Stimulated activated CD4-positive, alpha-beta T cell treated with anti-CD3 and anti-CD28 coated beads, Interleukin-2, amount 100 ng/mL, for 48 hours (primary cell): ENCODE measurements at regions not wholly inside any gene's neighbourhood (a gene's known extent, or its start where the extent isn't known, plus 50 kb on each side); places are given as distances from the start of the nearest gene placed in this dataset.

Experiments used
- DNase-seq, 2 donors: peaks; one replicate each; pipeline ENCODE4 v3.0.0-alpha.2; 2020

GRCh38 chr15:95860406-95860805 lies 470.1 kb upstream of the NR2F2 start:
- no peak for DNase-seq

- no peak for DNase-seq
Observed at GRCh38 chr15:95864467-95864886, 466.0 kb upstream of the NR2F2 start.

GRCh38 chr15:95865330-95865739 lies 465.2 kb upstream of the NR2F2 start:
- DNase-seq: no peak

GRCh38 chr15:95866711-95867440 lies 463.6 kb upstream of the NR2F2 start:
- DNase-seq: no peak

GRCh38 chr15:95868450-95868849 lies 462.1 kb upstream of the NR2F2 start:
- DNase-seq: no peak

GRCh38 chr15:95868970-95869369 lies 461.5 kb upstream of the NR2F2 start:
- DNase-seq: no peak

GRCh38 chr15:95869920-95870319 lies 460.6 kb upstream of the NR2F2 start:
- DNase-seq: no peak

GRCh38 chr15:95872366-95872771 lies 458.1 kb upstream of the NR2F2 start:
- no peak for DNase-seq

GRCh38 chr15:95874637-95875036 lies 455.9 kb upstream of the NR2F2 start:
- DNase-seq: no peak

- no peak for DNase-seq
Observed at GRCh38 chr15:95875121-95875643, 455.3 kb upstream of the NR2F2 start.

GRCh38 chr15:95880031-95880570 lies 450.4 kb upstream of the NR2F2 start:
- DNase-seq: no peak

GRCh38 chr15:95880630-95881029 lies 449.9 kb upstream of the NR2F2 start:
- no peak for DNase-seq

- DNase-seq: no peak
Observed at GRCh38 chr15:95883064-95883463, 447.4 kb upstream of the NR2F2 start.

- DNase-seq: no peak
Observed at GRCh38 chr15:95884276-95884675, 446.2 kb upstream of the NR2F2 start.

- DNase-seq: no peak
Observed at GRCh38 chr15:95887666-95888390, 442.7 kb upstream of the NR2F2 start.

- no peak for DNase-seq
Observed at GRCh38 chr15:95888762-95889161, 441.7 kb upstream of the NR2F2 start.

GRCh38 chr15:95894407-95894956 lies 436.0 kb upstream of the NR2F2 start:
- no peak for DNase-seq

- DNase-seq: no peak
Observed at GRCh38 chr15:95895508-95895907, 435.0 kb upstream of the NR2F2 start.

GRCh38 chr15:95897651-95898050 lies 432.8 kb upstream of the NR2F2 start:
- no peak for DNase-seq

GRCh38 chr15:95898761-95899160 lies 431.7 kb upstream of the NR2F2 start:
- no peak for DNase-seq

GRCh38 chr15:95901271-95901670 lies 429.2 kb upstream of the NR2F2 start:
- DNase-seq: no peak

- DNase-seq: no peak
Observed at GRCh38 chr15:95902606-95903005, 427.9 kb upstream of the NR2F2 start.

GRCh38 chr15:95903352-95903751 lies 427.1 kb upstream of the NR2F2 start:
- DNase-seq: no peak
